MCF 10A (cell line): ENCODE measurements at regions not wholly inside any gene's neighbourhood (a gene's known extent, or its start where the extent isn't known, plus 50 kb on each side); places are given as distances from the start of the nearest gene placed in this dataset.
A peak's percentile ranks its signal among the peaks of the same experiment; 100 is the strongest.

ENCODE experiments used
- BruUV-seq: library from RNA; stranded (reverse); fragments of 400-500 nt; replicated peaks from 2 replicates; lab custom pipeline; 2021; lab: Mats Ljungman, UMichigan
- CTCF ChIA-PET: fragments of 300-600 bp; sonication (Branson Sonifier 250); formaldehyde crosslinking; extraction: SDS; loops from one replicate; lab custom pipeline; 2021; ENCODE audit warnings: antibody characterized with exemption, inconsistent platforms; lab: Yijun Ruan, JAX
- POLR2A ChIA-PET: fragments of 300-600, 350-650 bp; sonication (Branson Sonifier 250); formaldehyde crosslinking; extraction: SDS; loops from one replicate; lab custom pipeline; 2020; ENCODE audit warnings: antibody characterized with exemption, inconsistent platforms; lab: Yijun Ruan, JAX
- DNase-seq: peaks from one replicate; pipeline ENCODE4 v3.0.0-alpha.2; 2018; ENCODE audit not compliant: unreplicated experiment
- H3K27ac Mint-ChIP-seq: one replicate; pipeline ENCODE4 v1.8.0; 2022; ENCODE audit warnings: mild to moderate bottlenecking, low read depth, mixed read lengths; ENCODE audit not compliant: unreplicated experiment
- H3K27me3 Mint-ChIP-seq: one replicate; pipeline ENCODE4 v1.8.0; 2022; ENCODE audit warnings: mixed read lengths; ENCODE audit not compliant: insufficient read depth, unreplicated experiment
- H3K36me3 Mint-ChIP-seq: one replicate; pipeline ENCODE4 v1.8.0; 2022; ENCODE audit warnings: mild to moderate bottlenecking, moderate library complexity, mixed read lengths; ENCODE audit not compliant: insufficient read depth, unreplicated experiment
- H3K4me1 Mint-ChIP-seq: one replicate; pipeline ENCODE4 v1.8.0; 2022; ENCODE audit warnings: mixed read lengths; ENCODE audit not compliant: insufficient read depth, unreplicated experiment
- H3K4me3 Mint-ChIP-seq: one replicate; pipeline ENCODE4 v1.8.0; 2022; ENCODE audit warnings: mild to moderate bottlenecking, moderate library complexity, mixed read lengths; ENCODE audit not compliant: unreplicated experiment
- H3K9me3 Mint-ChIP-seq: one replicate; pipeline ENCODE4 v1.8.0; 2022; ENCODE audit warnings: mixed read lengths; ENCODE audit not compliant: unreplicated experiment
- intact Hi-C: fragments of 100-400 bp; cut with micrococcal nuclease; formaldehyde crosslinking; loops from 2 replicates; pipeline ENCODE4 v1.14.1; 2022
- TF ChIP-seq, protein P1 (sequence below): fragments of 200-600 bp; IDR thresholded peaks from one replicate; pipeline ENCODE4 v1.8.0; 2022; ENCODE audit warnings: antibody characterized with exemption, mild to moderate bottlenecking; ENCODE audit not compliant: unreplicated experiment

DNA sequence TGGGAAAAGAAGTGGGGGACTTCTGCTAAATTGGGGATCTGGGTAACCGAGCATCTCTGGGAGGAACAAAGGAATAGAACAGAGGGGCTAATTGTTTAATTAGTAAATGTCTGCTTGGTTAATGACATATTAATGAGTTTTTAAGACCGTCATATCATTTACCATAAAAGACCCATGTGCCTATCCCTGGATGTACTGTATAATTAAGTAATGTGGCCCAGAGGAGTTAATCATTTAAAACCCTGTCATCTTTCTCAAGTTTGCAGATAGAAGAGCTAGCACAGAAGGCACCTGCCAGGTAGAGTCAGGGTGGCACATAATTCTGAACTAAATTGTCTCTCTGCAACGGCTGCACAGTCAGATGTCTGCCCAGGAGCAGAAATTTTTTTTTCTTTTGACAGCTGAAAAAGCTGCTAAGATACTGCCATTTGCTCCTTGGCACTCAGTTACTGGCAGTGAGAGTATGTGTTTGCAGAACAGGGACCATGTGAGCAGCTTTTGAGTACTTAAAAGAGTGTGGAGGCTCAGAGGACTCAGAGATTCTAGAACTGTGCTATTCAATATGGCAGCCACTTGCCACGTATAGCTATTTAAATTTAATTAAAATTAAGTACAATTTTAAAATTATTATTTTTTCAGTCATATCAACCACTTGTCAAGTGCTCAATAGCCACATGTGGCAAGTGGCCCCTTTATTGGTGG is 202.7 kb upstream of the SLC35B3 start:
- POLR2A ChIA-PET = interaction anchor here (0.9 to 1.5 kb wide), 2 partner anchors 10 to 13 kb away, joined by 3 to 5 read pairs; no protein-coding TSS in a partner anchor
- Mint-ChIP-seq H3K4me3 (no peak overlapping the region), H3K36me3 (no peaks in the 10 kb centered on the region), H3K27me3 (no peaks in the 10 kb centered on the region), H3K9me3 (peaks cover under 1% of the 10 kb centered on the region), H3K4me1 (peaks cover 7% of the 10 kb centered on the region), H3K27ac (no peak overlapping the region)
- CTCF ChIA-PET = no interaction called here
- BruUV-seq = no TSS peak
- DNase-seq = no peak
- intact Hi-C loops = no loop called here
- TF ChIP-seq, protein P1, sequence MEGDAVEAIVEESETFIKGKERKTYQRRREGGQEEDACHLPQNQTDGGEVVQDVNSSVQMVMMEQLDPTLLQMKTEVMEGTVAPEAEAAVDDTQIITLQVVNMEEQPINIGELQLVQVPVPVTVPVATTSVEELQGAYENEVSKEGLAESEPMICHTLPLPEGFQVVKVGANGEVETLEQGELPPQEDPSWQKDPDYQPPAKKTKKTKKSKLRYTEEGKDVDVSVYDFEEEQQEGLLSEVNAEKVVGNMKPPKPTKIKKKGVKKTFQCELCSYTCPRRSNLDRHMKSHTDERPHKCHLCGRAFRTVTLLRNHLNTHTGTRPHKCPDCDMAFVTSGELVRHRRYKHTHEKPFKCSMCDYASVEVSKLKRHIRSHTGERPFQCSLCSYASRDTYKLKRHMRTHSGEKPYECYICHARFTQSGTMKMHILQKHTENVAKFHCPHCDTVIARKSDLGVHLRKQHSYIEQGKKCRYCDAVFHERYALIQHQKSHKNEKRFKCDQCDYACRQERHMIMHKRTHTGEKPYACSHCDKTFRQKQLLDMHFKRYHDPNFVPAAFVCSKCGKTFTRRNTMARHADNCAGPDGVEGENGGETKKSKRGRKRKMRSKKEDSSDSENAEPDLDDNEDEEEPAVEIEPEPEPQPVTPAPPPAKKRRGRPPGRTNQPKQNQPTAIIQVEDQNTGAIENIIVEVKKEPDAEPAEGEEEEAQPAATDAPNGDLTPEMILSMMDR = no peak

DNA sequence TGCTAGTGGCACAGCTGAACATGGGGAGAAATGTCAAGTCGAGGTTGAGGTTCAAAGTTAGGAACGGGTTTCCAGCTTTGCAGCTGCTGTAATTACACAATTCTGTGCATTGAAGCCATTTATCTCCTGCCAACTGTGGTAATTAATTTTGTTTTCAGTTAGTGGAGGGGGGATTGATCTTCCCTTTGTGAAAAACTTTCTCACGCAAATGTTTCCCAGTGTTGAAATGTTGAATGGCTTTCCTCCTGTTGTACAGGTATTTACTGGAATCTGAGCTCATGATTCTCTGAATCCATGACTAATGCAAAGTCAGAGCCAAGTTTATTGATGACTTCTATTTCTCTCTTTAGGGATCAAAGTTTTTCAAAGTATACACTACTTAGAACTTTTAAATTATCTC is 198.4 kb upstream of the SLC35B3 start:
- Mint-ChIP-seq H3K36me3 (no peaks in the 10 kb centered on the region), H3K27me3 (no peaks in the 10 kb centered on the region), H3K4me3 (no peak overlapping the region), H3K27ac (peak overlapping the region; percentile 42), H3K9me3 (no peaks in the 10 kb centered on the region), H3K4me1 (peaks cover 7% of the 10 kb centered on the region)
- intact Hi-C loops = no loop called here
- BruUV-seq = no TSS peak
- POLR2A ChIA-PET = interaction anchor here (1.1 kb wide), 2 partner anchors 10 to 18 kb away, joined by 3 to 4 read pairs; a partner anchor contains a TSS
- DNase-seq = peak; percentile 85
- CTCF ChIA-PET = interaction anchor here (0.7 kb wide), 3 partner anchors 33 to 1818 kb away, joined by 3 to 5 read pairs (median 4); no protein-coding TSS in a partner anchor
- TF ChIP-seq, protein P1 = no peak

DNA sequence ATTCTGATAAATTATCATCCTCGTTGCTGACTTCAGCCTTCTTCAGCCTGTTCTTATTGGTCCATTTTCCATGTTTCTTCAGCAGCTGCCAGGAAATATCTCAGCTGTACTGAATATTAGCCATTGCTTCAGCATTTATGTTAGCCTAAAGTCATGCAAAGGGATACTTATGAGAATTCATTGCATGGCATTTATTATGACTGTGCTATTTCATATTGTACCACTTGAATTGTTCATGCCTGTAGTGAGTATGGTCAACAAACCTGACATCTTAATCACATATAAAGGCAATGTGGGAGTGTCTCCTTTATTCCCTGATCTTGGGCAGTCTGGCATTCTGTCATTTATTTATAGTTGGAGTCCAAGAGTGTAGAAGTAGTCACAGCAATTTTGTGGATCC is 193.4 kb upstream of the SLC35B3 start:
- BruUV-seq = no TSS peak
- no peak for DNase-seq
- intact Hi-C loops = loop anchor here (5.0 kb wide), 1 partner anchor 71 kb away; no protein-coding TSS in a partner anchor

DNA sequence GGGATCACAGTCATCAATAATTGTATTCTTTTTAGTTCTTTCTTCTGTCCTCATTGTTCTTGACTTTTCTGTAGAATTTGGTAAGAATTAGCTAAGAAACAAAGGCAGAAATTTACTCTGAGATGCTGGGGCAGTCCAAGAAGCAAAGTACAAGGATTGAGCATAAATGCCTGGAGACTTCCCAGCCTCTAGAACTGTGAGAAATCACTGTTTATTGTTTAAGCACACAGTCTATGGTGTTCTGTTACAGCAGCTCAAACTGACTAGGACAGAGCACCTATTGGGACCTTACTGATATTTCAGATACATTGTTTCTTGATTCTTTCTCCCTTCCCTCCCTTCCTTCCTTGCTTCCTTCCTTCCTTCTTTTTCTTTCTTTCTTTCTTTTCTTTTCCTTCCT is 192.7 kb upstream of the SLC35B3 start:
- peak; percentile 49 for DNase-seq
- intact Hi-C loops = loop anchor here (5.0 kb wide), 1 partner anchor 71 kb away; no protein-coding TSS in a partner anchor
- no peaks in the 10 kb centered on the region for H3K9me3 Mint-ChIP-seq
- H3K4me3 Mint-ChIP-seq = no peak overlapping the region
- TF ChIP-seq, protein P1 = no peak
- ChIA-PET POLR2A (interaction anchor here (0.5 to 1.8 kb wide), 11 partner anchors 9 to 1801 kb away, joined by 3 to 9 read pairs (median 3); partner anchors contain the start of gene TFAP2A), CTCF (interaction anchor here (0.6 to 2.0 kb wide), 3 partner anchors 9 to 306 kb away, joined by 4 to 7 read pairs (median 5); no protein-coding TSS in a partner anchor)
- no peaks in the 10 kb centered on the region for H3K27me3 Mint-ChIP-seq
- no TSS peak for BruUV-seq
- H3K36me3 Mint-ChIP-seq = no peaks in the 10 kb centered on the region
- H3K27ac Mint-ChIP-seq = no peak overlapping the region
- H3K4me1 Mint-ChIP-seq = no peaks in the 10 kb centered on the region

More for the DNA sequence above, 193.4 kb upstream of the SLC35B3 start:
- CTCF ChIA-PET = interaction anchor here (0.5 to 0.9 kb wide), 2 partner anchors 65 to 128 kb away, joined by 4 to 6 read pairs; no protein-coding TSS in a partner anchor
- H3K27me3 Mint-ChIP-seq = no peaks in the 10 kb centered on the region
- no peak overlapping the region for H3K27ac Mint-ChIP-seq
- TF ChIP-seq, protein P1 = no peak
- H3K36me3 Mint-ChIP-seq = no peaks in the 10 kb centered on the region
- H3K9me3 Mint-ChIP-seq = no peaks in the 10 kb centered on the region
- H3K4me3 Mint-ChIP-seq = no peak overlapping the region
- H3K4me1 Mint-ChIP-seq = peaks cover 5% of the 10 kb centered on the region
- POLR2A ChIA-PET = interaction anchor here (0.5 kb wide), 1 partner anchor 195 kb away, joined by 3 read pairs; no protein-coding TSS in a partner anchor
